ENCODE measurements at regions not wholly inside any gene's neighbourhood (a gene's known extent, or its start where the extent isn't known, plus 50 kb on each side); places are given as distances from the start of the nearest gene placed in this dataset.
"Not testable (repeated sequence)": the region's sequence is repeated elsewhere in the genome, so short reads cannot be mapped to it uniquely, and the experiment has no call there.

DNA sequence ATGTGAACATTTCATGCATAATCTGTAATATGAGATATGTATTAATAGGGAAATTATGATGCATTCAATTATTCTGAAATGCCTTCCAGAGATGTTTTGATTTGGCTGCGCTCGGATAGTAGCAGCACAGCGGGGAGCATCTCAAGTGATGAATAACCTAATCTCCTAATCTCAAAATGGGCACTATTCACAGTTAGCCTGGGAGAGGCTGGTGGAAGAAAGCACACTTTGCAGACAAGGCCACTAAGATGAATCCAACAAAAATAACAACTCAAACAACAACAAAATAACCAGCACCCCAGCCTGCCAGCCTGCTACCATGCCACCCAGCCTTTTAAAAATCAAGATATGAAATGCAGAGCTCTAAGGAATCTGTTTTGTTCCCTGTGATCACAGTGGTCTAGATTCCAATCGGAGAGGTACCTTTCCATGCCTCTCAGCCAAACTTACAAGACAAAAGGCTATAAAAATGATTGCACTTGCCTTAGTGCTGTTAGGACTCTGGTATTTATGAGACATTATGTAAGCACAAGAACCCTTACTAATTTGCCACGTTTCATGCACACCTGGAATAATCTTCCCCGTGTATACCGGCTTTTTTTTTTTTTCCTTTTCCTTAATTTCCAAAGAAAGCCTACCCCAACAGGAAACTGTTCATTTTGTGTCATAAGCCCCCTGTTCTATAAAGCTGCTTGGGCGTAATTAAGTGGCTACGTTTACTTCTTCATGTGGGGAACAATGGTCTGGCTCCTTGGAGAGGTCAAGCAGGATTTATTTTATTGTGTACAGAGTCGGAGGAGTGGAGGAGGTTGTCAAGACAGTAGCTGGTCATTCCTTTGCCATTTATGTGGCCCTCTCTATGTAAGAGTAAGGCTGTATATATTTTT is 526.9 kb upstream of the FANCL start:
- H3K27me3 ChIP-seq: no peaks in the 10 kb centered on the region
- no peaks in the 10 kb centered on the region for H3K9me3 ChIP-seq
- H3K4me3 ChIP-seq: no peak overlapping the region
- H3K27ac ChIP-seq: no peak overlapping the region
- H3K4me1 ChIP-seq: no peaks in the 10 kb centered on the region
- no peaks in the 10 kb centered on the region for H3K36me3 ChIP-seq
- DNase-seq: no peak
- no peak for TF ChIP-seq POLR2A (IDR thresholded peaks at IDR 0.05)
- TF ChIP-seq, protein P1, sequence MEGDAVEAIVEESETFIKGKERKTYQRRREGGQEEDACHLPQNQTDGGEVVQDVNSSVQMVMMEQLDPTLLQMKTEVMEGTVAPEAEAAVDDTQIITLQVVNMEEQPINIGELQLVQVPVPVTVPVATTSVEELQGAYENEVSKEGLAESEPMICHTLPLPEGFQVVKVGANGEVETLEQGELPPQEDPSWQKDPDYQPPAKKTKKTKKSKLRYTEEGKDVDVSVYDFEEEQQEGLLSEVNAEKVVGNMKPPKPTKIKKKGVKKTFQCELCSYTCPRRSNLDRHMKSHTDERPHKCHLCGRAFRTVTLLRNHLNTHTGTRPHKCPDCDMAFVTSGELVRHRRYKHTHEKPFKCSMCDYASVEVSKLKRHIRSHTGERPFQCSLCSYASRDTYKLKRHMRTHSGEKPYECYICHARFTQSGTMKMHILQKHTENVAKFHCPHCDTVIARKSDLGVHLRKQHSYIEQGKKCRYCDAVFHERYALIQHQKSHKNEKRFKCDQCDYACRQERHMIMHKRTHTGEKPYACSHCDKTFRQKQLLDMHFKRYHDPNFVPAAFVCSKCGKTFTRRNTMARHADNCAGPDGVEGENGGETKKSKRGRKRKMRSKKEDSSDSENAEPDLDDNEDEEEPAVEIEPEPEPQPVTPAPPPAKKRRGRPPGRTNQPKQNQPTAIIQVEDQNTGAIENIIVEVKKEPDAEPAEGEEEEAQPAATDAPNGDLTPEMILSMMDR (IDR thresholded peaks at IDR 0.05): no peak

DNA sequence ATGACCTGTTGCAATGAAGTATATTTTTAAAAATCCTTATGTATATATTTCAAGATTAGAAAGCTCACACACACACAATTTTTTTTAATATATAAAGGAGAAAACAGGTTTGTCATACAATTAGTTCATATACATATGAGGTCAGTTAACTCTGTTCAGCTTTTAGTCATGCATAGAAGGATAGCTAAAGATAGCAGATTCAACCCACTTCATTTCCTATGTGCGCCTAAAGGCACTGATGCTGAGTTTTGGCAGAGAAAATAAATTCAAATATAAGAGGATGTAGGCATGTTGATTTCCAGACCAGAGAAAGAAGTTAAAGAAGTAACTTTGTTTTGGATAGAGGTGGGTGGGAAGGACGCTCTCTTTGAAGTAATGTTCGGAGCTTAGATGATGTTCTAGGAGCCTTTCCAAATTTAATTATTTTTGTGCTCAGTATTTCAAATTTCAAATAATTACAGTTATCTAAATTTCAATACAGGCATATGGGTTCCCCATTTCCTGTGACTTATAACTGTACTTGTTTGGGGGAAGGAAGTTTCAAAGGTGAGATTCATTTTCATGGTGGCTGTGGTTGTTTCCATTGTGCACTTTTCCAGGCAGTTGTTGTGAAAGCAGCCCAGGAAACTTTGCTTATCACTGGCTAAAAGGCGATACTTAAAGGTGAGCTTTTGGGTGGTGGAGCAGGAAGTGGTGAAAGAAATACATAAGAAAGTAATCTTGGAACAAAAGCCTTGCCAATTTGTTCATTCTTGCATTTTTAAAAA is 523.4 kb upstream of the FANCL start:
- H3K27ac ChIP-seq: no peak overlapping the region
- DNase-seq: no peak
- TF ChIP-seq, protein P1 (IDR thresholded peaks at IDR 0.05): no peak
- TF ChIP-seq POLR2A (IDR thresholded peaks at IDR 0.05): no peak

DNA sequence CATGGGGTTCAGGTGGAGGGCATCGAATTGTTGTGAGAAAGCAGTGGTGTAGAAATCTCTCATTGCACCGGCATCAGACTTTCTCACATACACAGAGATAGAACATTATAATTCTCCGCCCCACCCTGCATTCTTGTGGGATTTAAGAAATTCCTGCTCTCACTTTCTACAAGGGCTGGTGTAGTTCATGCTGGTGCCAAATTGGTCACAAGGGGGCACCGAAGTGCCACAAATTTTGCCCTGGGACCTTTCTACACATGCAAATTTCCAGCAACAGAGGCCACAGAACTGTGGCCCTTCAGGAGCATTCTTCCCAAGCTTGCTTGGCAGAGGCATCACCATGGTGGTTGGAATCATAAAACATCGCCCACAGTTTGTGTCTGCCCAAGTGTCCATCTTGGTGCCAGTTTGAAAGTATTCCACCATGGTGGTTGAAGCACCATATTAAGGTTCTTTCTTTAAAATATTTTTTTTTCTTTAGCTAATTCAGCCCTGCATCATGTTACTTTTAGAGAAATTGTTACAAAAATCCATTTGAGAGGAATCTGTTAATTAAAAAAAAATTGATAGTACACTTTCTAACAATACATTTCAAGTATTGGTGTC is 521.2 kb upstream of the FANCL start:
- no peak overlapping the region for H3K4me3 ChIP-seq
- H3K4me1 ChIP-seq: no peaks in the 10 kb centered on the region
- TF ChIP-seq, protein P1 (IDR thresholded peaks at IDR 0.05): peak in 4 of 6 experiments; percentile 34 to 37 (median 36)
- no peak for TF ChIP-seq POLR2A (IDR thresholded peaks at IDR 0.05)
- no peaks in the 10 kb centered on the region for H3K9me3 ChIP-seq
- H3K36me3 ChIP-seq: no peaks in the 10 kb centered on the region
- no peaks in the 10 kb centered on the region for H3K27me3 ChIP-seq
- DNase-seq: peak; percentile 19 to 51 (median 51)
- no peak overlapping the region for H3K27ac ChIP-seq

More for the DNA sequence above, 523.4 kb upstream of the FANCL start:
- no peaks in the 10 kb centered on the region for H3K36me3 ChIP-seq
- H3K9me3 ChIP-seq: no peaks in the 10 kb centered on the region
- H3K4me1 ChIP-seq: no peaks in the 10 kb centered on the region
- H3K4me3 ChIP-seq: no peak overlapping the region
- no peaks in the 10 kb centered on the region for H3K27me3 ChIP-seq

DNA sequence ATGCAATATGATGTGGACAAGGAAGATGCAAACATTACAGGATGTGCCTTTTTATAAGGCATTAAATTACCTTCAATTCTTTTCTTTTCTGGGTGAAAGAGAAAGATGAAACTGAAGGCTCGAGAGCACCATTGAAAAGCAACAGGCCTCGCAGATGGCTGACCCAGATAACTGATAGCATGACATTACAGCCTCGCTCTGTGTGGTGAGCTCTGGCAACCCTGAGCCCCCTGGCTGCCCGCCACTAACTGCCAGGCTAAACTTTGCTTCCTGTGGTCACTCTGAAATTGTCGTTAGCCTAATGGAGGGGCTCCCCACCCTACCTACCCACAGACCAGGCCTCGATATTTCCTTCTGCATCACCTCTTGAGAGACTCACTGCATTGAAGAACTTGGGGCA is 516.8 kb upstream of the FANCL start:
- Histone ChIP-seq H3K27ac (no peak overlapping the region), H3K4me1 (no peaks in the 10 kb centered on the region), H3K36me3 (no peaks in the 10 kb centered on the region), H3K9me3 (no peaks in the 10 kb centered on the region), H3K4me3 (no peak overlapping the region), H3K27me3 (no peaks in the 10 kb centered on the region)
- DNase-seq: no peak
- TF ChIP-seq, protein P1 (IDR thresholded peaks at IDR 0.05): no peak
- TF ChIP-seq POLR2A (IDR thresholded peaks at IDR 0.05): no peak

DNA sequence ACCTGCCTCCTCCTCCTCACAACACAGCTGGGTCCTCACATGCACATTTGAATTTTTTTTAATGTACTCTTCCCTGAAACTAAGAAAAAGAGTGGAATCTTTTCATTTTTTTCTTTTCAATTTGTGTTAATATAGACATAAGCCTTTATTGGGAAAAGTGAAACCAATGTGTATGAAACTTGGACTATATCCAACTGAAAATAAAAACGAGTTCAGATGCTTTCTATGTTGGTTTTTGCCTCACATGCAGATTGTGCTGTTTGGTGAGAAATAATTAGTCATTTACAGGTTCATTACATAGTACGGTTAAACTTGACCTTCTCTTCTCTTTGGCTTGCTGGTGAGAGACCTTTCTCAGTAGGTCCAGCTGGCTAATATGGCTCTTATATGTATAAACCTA is 515.2 kb upstream of the FANCL start:
- no peaks in the 10 kb centered on the region for H3K4me1 ChIP-seq
- no peak overlapping the region for H3K4me3 ChIP-seq
- H3K36me3 ChIP-seq: no peaks in the 10 kb centered on the region
- TF ChIP-seq POLR2A (IDR thresholded peaks at IDR 0.05): no peak
- TF ChIP-seq, protein P1 (IDR thresholded peaks at IDR 0.05): no peak
- H3K27me3 ChIP-seq: no peaks in the 10 kb centered on the region
- no peaks in the 10 kb centered on the region for H3K9me3 ChIP-seq
- no peak overlapping the region for H3K27ac ChIP-seq
- DNase-seq: no peak

DNA sequence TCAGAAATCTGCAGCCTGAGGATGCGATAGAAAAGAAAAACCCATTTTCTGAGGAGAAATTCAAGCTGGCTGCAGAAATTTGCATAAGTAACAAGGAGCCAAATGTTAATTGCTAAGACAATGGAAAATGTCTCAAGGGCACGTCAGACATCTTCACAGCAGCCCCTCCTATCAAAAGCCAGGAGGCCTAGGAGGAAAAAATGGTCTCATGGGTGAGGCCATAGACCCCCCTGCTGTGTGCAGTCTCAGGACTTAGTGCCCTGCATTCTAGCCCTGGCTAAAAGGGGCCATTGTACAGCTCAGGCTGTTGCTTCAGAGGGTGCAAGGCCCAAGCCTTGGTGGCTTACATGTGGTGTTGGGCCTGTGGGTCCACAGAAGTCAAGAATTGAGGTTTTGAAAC is 511.4 kb upstream of the FANCL start:
- H3K36me3 ChIP-seq, H3K4me1 ChIP-seq, H3K9me3 ChIP-seq, H3K27me3 ChIP-seq, H3K4me3 ChIP-seq, H3K27ac ChIP-seq, DNase-seq: not testable (repeated sequence)

DNA sequence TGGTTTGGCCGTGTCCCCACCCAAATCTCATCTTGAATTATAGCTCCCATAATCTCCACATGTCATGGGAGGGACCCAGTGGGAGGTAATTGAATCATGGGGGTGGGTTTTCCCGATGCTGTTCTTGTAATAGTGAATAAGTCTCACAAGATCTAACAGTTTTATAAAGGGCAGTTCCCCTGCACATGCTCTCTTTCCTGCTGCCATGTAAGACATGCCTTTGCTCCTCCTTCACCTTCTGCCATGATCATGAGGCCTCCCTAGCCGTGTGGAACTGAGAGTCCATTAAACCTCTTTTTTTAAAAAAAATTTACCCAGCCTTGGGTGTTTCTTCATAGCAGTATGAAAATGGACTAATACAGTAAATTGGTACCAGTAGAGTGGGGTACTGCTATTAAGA is 510.6 kb upstream of the FANCL start:
- not testable (repeated sequence) for H3K4me3 ChIP-seq, H3K27ac ChIP-seq, H3K9me3 ChIP-seq, H3K27me3 ChIP-seq, H3K36me3 ChIP-seq, H3K4me1 ChIP-seq, DNase-seq

Measured in Peyer's patch (tissue), 4 donors.